ENCODE measurements at regions not wholly inside any gene's neighbourhood (a gene's known extent, or its start where the extent isn't known, plus 50 kb on each side); places are given as distances from the start of the nearest gene placed in this dataset.

DNA sequence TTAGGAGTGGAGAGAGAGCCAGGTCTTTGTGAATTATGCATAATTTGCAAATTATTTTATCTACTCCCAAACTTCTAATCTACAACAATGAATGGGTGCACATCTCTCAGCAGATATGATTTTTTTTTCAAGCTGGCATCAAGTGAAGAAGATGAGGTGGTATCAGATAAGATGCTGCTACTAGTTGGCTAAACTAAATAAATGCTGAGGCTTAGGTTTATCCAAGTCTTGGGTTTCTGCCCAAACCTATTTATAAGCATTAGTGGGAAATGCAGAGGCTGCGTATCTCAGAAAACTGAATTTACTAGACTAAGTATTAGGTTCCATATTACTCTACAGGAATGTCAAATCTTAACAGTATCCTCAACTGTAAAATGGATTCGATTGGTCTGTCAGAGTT lies 703.0 kb upstream of the CELF2 start:
- no peaks in the 10 kb centered on the region for H3K36me3 ChIP-seq (replicated peaks)
- H3K4me1 ChIP-seq: peaks cover 33% of the 10 kb centered on the region
- in situ Hi-C loops (cut with MboI; ENCODE audit: low sequenced_read_pairs): no loop called here
- DNase-seq (ENCODE audit: low spot score in 2 of 2): no peak
- H3K9me3 ChIP-seq: no peaks in the 10 kb centered on the region
- H3K4me3 ChIP-seq: no peak overlapping the region
- no peaks in the 10 kb centered on the region for H3K27me3 ChIP-seq (ENCODE audit: low read depth)

DNA sequence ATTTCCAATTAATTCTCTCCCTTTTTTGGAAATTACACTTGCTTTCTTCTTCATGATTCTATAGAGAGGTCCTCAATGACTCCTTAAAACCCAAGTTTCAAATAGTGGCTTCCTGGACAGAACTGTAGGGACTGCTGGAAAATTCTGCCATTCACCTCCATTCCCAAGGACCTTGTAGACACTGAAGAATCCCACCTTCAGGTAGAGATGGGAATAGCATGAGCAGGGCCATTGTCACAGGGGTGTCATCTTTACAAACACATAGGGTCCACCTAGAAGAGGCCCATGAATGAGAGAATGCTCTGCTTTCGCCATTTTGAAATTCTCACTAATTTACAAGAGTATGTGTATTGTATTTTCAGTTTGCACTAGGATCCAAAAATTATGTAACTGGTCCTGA lies 701.7 kb upstream of the CELF2 start:
- no peak overlapping the region for H3K4me3 ChIP-seq
- no peaks in the 10 kb centered on the region for H3K9me3 ChIP-seq
- peaks cover 27% of the 10 kb centered on the region for H3K4me1 ChIP-seq
- in situ Hi-C loops (cut with MboI; ENCODE audit: low sequenced_read_pairs): no loop called here
- no peaks in the 10 kb centered on the region for H3K27me3 ChIP-seq (ENCODE audit: low read depth)
- DNase-seq (ENCODE audit: low spot score in 2 of 2): no peak
- no peaks in the 10 kb centered on the region for H3K36me3 ChIP-seq (replicated peaks)

- in situ Hi-C loops (cut with MboI; ENCODE audit: low sequenced_read_pairs): no loop called here
- no peak for DNase-seq (ENCODE audit: low spot score in 2 of 2)
Observed at GRCh38 chr10:10317151-10317550, 700.5 kb upstream of the CELF2 start.

DNA sequence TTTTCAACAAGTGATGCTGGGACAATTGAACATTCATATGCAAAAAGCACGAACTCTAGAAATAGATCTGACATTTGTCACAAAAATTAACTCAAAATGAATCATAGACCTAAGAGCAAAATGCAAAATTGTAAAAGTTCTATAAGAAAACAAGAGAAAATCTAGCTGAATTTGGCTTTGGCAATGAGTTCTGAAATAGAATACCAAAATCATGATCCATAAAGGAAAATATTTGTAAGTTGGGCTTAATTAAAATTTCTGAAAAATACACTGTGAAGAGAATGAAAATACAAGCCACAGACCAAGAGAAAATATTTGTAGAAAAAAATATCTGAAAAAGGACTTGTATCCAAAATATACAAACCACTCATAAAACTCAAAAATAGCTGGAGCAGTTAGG lies 698.8 kb upstream of the CELF2 start:
- Histone ChIP-seq H3K9me3 (peaks cover 1% of the 10 kb centered on the region; the same call in 1 of the 2 replicates), H3K4me1 (peaks cover 16% of the 10 kb centered on the region), H3K4me3 (no peak overlapping the region), H3K36me3 (replicated peaks) (no peaks in the 10 kb centered on the region), H3K27me3 (ENCODE audit: low read depth) (no peaks in the 10 kb centered on the region)
- in situ Hi-C loops (cut with MboI; ENCODE audit: low sequenced_read_pairs): no loop called here
- DNase-seq (ENCODE audit: low spot score in 2 of 2): no peak

More at GRCh38 chr10:10317151-10317550, 700.5 kb upstream of the CELF2 start:
- no peaks in the 10 kb centered on the region for H3K9me3 ChIP-seq
- H3K4me3 ChIP-seq: no peak overlapping the region
- no peaks in the 10 kb centered on the region for H3K27me3 ChIP-seq (ENCODE audit: low read depth)
- H3K36me3 ChIP-seq (replicated peaks): no peaks in the 10 kb centered on the region
- H3K4me1 ChIP-seq: peaks cover 27% of the 10 kb centered on the region

DNA sequence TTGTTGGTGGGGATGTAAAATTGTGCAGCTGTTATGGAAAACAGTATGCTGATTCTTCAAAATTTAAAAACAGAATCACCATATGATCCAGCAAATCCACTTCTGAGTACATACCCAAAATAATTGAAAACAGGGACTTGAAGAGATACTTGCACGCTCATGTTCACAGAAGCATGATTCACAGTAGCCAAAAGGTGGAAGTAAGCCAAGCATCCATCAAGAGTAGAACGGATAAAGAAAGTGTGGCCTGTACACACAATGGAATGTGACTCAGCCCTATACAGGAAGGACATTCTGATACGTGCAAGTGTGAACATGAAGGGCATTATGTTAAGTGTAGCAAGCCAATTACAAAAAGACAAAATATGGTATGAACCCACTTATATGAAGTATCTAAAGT lies 696.7 kb upstream of the CELF2 start:
- H3K36me3 ChIP-seq (replicated peaks): no peaks in the 10 kb centered on the region
- peaks cover 7% of the 10 kb centered on the region for H3K4me1 ChIP-seq
- H3K9me3 ChIP-seq: peaks cover 2% of the 10 kb centered on the region; the same call in 1 of the 2 replicates
- no peak overlapping the region for H3K4me3 ChIP-seq
- DNase-seq (ENCODE audit: low spot score in 2 of 2): no peak
- no peaks in the 10 kb centered on the region for H3K27me3 ChIP-seq (ENCODE audit: low read depth)
- in situ Hi-C loops (cut with MboI; ENCODE audit: low sequenced_read_pairs): no loop called here

- Histone ChIP-seq H3K27me3 (ENCODE audit: low read depth) (no peaks in the 10 kb centered on the region), H3K4me1 (no peaks in the 10 kb centered on the region), H3K9me3 (peaks cover 2% of the 10 kb centered on the region; the same call in 1 of the 2 replicates), H3K4me3 (no peak overlapping the region), H3K36me3 (replicated peaks) (no peaks in the 10 kb centered on the region)
- no peak for DNase-seq (ENCODE audit: low spot score in 2 of 2)
- in situ Hi-C loops (cut with MboI; ENCODE audit: low sequenced_read_pairs): no loop called here
Observed at GRCh38 chr10:10326116-10326515, 691.6 kb upstream of the CELF2 start.

GRCh38 chr10:10327934-10328333 lies 689.7 kb upstream of the CELF2 start:
- no peaks in the 10 kb centered on the region for H3K36me3 ChIP-seq (replicated peaks)
- H3K4me3 ChIP-seq: no peak overlapping the region
- in situ Hi-C loops (cut with MboI; ENCODE audit: low sequenced_read_pairs): no loop called here
- no peak for DNase-seq (ENCODE audit: low spot score in 2 of 2)
- H3K9me3 ChIP-seq: peaks cover 2% of the 10 kb centered on the region; the same call in 1 of the 2 replicates
- no peaks in the 10 kb centered on the region for H3K27me3 ChIP-seq (ENCODE audit: low read depth)
- peaks cover 3% of the 10 kb centered on the region for H3K4me1 ChIP-seq

GRCh38 chr10:10330418-10330817 lies 687.3 kb upstream of the CELF2 start:
- in situ Hi-C loops (cut with MboI; ENCODE audit: low sequenced_read_pairs): no loop called here
- Histone ChIP-seq H3K4me3 (no peak overlapping the region), H3K4me1 (peaks cover 11% of the 10 kb centered on the region), H3K9me3 (no peaks in the 10 kb centered on the region), H3K36me3 (replicated peaks) (no peaks in the 10 kb centered on the region), H3K27me3 (ENCODE audit: low read depth) (no peaks in the 10 kb centered on the region)
- DNase-seq (ENCODE audit: low spot score in 2 of 2): no peak

- peak in 1 of 2 experiments; percentile 42 for DNase-seq (ENCODE audit: low spot score in 2 of 2)
- in situ Hi-C loops (cut with MboI; ENCODE audit: low sequenced_read_pairs): no loop called here
- no peak overlapping the region for H3K4me3 ChIP-seq
- H3K27me3 ChIP-seq (ENCODE audit: low read depth): no peaks in the 10 kb centered on the region
- no peaks in the 10 kb centered on the region for H3K36me3 ChIP-seq (replicated peaks)
- H3K9me3 ChIP-seq: no peaks in the 10 kb centered on the region
- H3K4me1 ChIP-seq: peaks cover 11% of the 10 kb centered on the region
Observed at GRCh38 chr10:10332786-10333185, 684.9 kb upstream of the CELF2 start.

DNA sequence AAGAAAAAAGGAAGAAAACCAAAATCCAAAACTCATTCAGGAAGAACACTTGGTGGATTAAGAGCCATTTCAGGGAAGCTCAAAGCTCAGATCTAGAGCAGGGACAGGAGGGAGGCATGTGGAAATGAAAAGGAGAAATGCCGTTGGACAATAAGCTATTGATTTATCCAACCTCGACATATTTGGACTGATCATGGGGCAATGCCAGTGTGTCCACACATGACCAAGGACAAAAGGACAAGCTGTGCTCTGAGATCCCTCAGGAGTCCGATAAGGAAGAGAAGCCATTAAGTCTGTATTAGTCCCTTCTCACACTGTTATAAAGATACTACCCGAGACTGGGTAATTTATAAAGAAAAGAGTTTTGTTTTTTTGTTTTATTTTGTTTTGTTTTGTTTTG lies 684.0 kb upstream of the CELF2 start:
- no peaks in the 10 kb centered on the region for H3K9me3 ChIP-seq
- no peaks in the 10 kb centered on the region for H3K27me3 ChIP-seq (ENCODE audit: low read depth)
- no peak for DNase-seq (ENCODE audit: low spot score in 2 of 2)
- in situ Hi-C loops (cut with MboI; ENCODE audit: low sequenced_read_pairs): no loop called here
- no peaks in the 10 kb centered on the region for H3K36me3 ChIP-seq (replicated peaks)
- H3K4me3 ChIP-seq: no peak overlapping the region
- peaks cover 11% of the 10 kb centered on the region for H3K4me1 ChIP-seq

DNA sequence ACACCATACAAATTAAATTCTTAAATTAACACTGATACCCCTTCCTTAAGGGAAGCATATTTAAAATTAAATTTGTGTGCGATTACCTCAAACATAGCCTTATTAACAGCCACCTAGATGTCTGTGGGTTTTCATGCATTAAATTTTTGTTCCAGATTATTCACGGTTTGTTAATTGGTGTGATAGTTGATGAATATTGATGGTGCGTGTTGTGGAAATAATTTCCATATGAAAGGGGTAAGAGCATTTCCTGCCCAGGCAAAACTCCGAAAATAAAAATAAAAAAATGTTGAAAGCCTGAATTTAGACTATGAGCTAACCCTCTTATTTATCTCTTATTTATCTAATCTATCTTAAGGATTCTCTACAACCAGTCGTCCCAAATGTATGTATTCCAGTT lies 679.3 kb upstream of the CELF2 start:
- peaks cover 4% of the 10 kb centered on the region; the same call in 1 of the 2 replicates for H3K4me1 ChIP-seq
- H3K36me3 ChIP-seq (replicated peaks): no peaks in the 10 kb centered on the region
- DNase-seq (ENCODE audit: low spot score in 2 of 2): no peak
- in situ Hi-C loops (cut with MboI; ENCODE audit: low sequenced_read_pairs): no loop called here
- no peaks in the 10 kb centered on the region for H3K27me3 ChIP-seq (ENCODE audit: low read depth)
- H3K9me3 ChIP-seq: no peaks in the 10 kb centered on the region
- no peak overlapping the region for H3K4me3 ChIP-seq

GRCh38 chr10:10346390-10347150 lies 671.1 kb upstream of the CELF2 start:
- no peak for DNase-seq (ENCODE audit: low spot score in 2 of 2)
- H3K27me3 ChIP-seq (ENCODE audit: low read depth): no peaks in the 10 kb centered on the region
- no peaks in the 10 kb centered on the region for H3K9me3 ChIP-seq
- H3K36me3 ChIP-seq (replicated peaks): no peaks in the 10 kb centered on the region
- in situ Hi-C loops (cut with MboI; ENCODE audit: low sequenced_read_pairs): no loop called here
- no peak overlapping the region for H3K4me3 ChIP-seq
- H3K4me1 ChIP-seq: no peaks in the 10 kb centered on the region

- no peaks in the 10 kb centered on the region for H3K9me3 ChIP-seq
- no peaks in the 10 kb centered on the region for H3K36me3 ChIP-seq (replicated peaks)
- H3K27me3 ChIP-seq (ENCODE audit: low read depth): no peaks in the 10 kb centered on the region
- in situ Hi-C loops (cut with MboI; ENCODE audit: low sequenced_read_pairs): no loop called here
- no peaks in the 10 kb centered on the region for H3K4me1 ChIP-seq
- DNase-seq (ENCODE audit: low spot score in 2 of 2): no peak
- no peak overlapping the region for H3K4me3 ChIP-seq
Observed at GRCh38 chr10:10350050-10350449, 667.6 kb upstream of the CELF2 start.

GRCh38 chr10:10351451-10351850 lies 666.2 kb upstream of the CELF2 start:
- in situ Hi-C loops (cut with MboI; ENCODE audit: low sequenced_read_pairs): no loop called here
- no peaks in the 10 kb centered on the region for H3K9me3 ChIP-seq
- no peaks in the 10 kb centered on the region for H3K4me1 ChIP-seq
- H3K4me3 ChIP-seq: no peak overlapping the region
- no peaks in the 10 kb centered on the region for H3K36me3 ChIP-seq (replicated peaks)
- no peaks in the 10 kb centered on the region for H3K27me3 ChIP-seq (ENCODE audit: low read depth)
- no peak for DNase-seq (ENCODE audit: low spot score in 2 of 2)

All from HAP-1 (cell line).